GM12878 (cell line): ENCODE measurements at regions not wholly inside any gene's neighbourhood (a gene's known extent, or its start where the extent isn't known, plus 50 kb on each side); places are given as distances from the start of the nearest gene placed in this dataset.
"Not testable (repeated sequence)": the region's sequence is repeated elsewhere in the genome, so short reads cannot be mapped to it uniquely, and the experiment has no call there.

ENCODE experiments used
- ATAC-seq: fragments of 200-7000 bp; cut with Tn5 transposase; 3 replicates; pipeline ENCODE4 v1.9.1; 2020; ENCODE audit warnings: mild to moderate bottlenecking, moderate library complexity
- BruUV-seq: library from RNA; stranded (reverse); fragments of 400-500 nt; replicated peaks from 2 replicates; lab custom pipeline; 2021; lab: Mats Ljungman, UMichigan
- CTCF ChIA-PET: fragments of 300-600 bp; sonication (Branson Sonifier 250); formaldehyde crosslinking; extraction: SDS; loops from one replicate; lab custom pipeline; 2021; ENCODE audit warnings: inconsistent platforms; lab: Yijun Ruan, JAX
- POLR2A ChIA-PET: fragments of 350-600 bp; formaldehyde crosslinking; extraction: SDS; loops from one replicate; lab custom pipeline; 2021; ENCODE audit warnings: inconsistent platforms; lab: Charles Lee
- RAD21 ChIA-PET: fragments of 300-600 bp; sonication (Branson Sonifier 250); formaldehyde crosslinking; loops from one replicate; lab custom pipeline; 2023; ENCODE audit warnings: antibody characterized with exemption; ENCODE audit not compliant: unreplicated experiment; lab: Charles Lee
- SMC1A ChIA-PET: fragments of 300-600 bp; sonication (Branson Sonifier 250); formaldehyde crosslinking; loops from one replicate; lab custom pipeline; 2023; ENCODE audit not compliant: unreplicated experiment, uncharacterized antibody; lab: Charles Lee
- DNase-seq: peaks from one replicate; pipeline ENCODE4 v3.0.0-alpha.2; 2011; ENCODE audit warnings: low read depth, low spot score
- FAIRE-seq: peaks from 3 replicates; lab custom pipeline; 2011; peaks lifted over from hg19 to GRCh38; lab: Jason Lieb, UNC
- H2AFZ ChIP-seq: 2 replicates; pipeline ENCODE4 v1.6.0; 2011; ENCODE audit warnings: low read depth, low read length, control low read depth; ENCODE audit not compliant: control insufficient read depth
- H3K27ac ChIP-seq: 2 replicates; pipeline ENCODE4 v1.5.1; 2011; ENCODE audit warnings: control low read depth; ENCODE audit not compliant: control insufficient read depth, insufficient read depth
- H3K27me3 ChIP-seq, 2 experiments: replicated peaks in 1 of 2; 2 replicates each; pipeline versions ENCODE4 v1.6.0 to v1.6.1; 2011; ENCODE audit warnings: low read length in 1 of 2; ENCODE audit not compliant: control insufficient read depth in 2 of 2, insufficient read depth in 2 of 2
- H3K36me3 ChIP-seq, 2 experiments: 2 replicates each; pipeline ENCODE4 v1.5.1; 2011; ENCODE audit warnings: low read length in 1 of 2; ENCODE audit not compliant: control insufficient read depth in 2 of 2, insufficient read depth in 2 of 2
- H3K4me1 ChIP-seq: 2 replicates; pipeline ENCODE4 v1.6.1; 2011; ENCODE audit warnings: mild to moderate bottlenecking, low read length, moderate library complexity, mixed read lengths; ENCODE audit not compliant: control insufficient read depth, insufficient read depth
- H3K4me2 ChIP-seq: 2 replicates; pipeline ENCODE4 v1.6.0; 2011; ENCODE audit warnings: control low read depth; ENCODE audit not compliant: control insufficient read depth, insufficient read depth
- H3K4me3 ChIP-seq: fragments of 200-600 bp; sonication (generic); 2 replicates; pipeline ENCODE4 v1.5.1; 2016
- H3K79me2 ChIP-seq: 2 replicates; pipeline ENCODE4 v1.6.0; 2011; ENCODE audit warnings: low read length; ENCODE audit not compliant: control insufficient read depth, insufficient read depth
- H3K9ac ChIP-seq: 2 replicates; pipeline ENCODE4 v1.8.0; 2011; ENCODE audit warnings: low read length, control low read depth, mixed read lengths; ENCODE audit not compliant: control insufficient read depth, insufficient read depth
- H3K9me3 ChIP-seq: replicated peaks from 3 replicates; pipeline ENCODE4 v1.5.1; 2011; ENCODE audit warnings: mild to moderate bottlenecking, low read length; ENCODE audit not compliant: control insufficient read depth, insufficient read depth
- H4K20me1 ChIP-seq: 2 replicates; pipeline ENCODE4 v1.6.0; 2011; ENCODE audit not compliant: control insufficient read depth, insufficient read depth
- BHLHE40 ChIP-seq, 2 experiments: fragments of 450-650 bp in 1 of 2; IDR thresholded peaks; 2 replicates each; pipeline ENCODE4 v1.6.1; 2011 to 2017; ENCODE audit warnings: low read depth in 2 of 2, borderline replicate concordance in 1 of 2, improper control_type of control experiment in 1 of 2, low read length in 1 of 2, mild to moderate bottlenecking in 1 of 2
- WGBS: methylation state at CpG from one replicate; pipeline ENCODE4 v1.1.6; 2016; ENCODE audit warnings: low lambda C conversion rate; ENCODE audit not compliant: insufficient replicate concordance, insufficient coverage; ENCODE audit errors: missing lambda C conversion rate; 5-methylcytosine and 5-hydroxymethylcytosine counted together
- in situ Hi-C: fragments of 300-500 bp; cut with MboI; formaldehyde crosslinking; loops from 9 replicates; pipeline ENCODE4 v1.14.3; 2018; ENCODE audit warnings: mixed read lengths
- intact Hi-C: fragments of 100-400 bp; cut with micrococcal nuclease; formaldehyde crosslinking; loops from one replicate; pipeline ENCODE4 v1.14.2; 2022; ENCODE audit not compliant: unreplicated experiment

- H3K79me2 ChIP-seq, RAD21 ChIA-PET, H3K27ac ChIP-seq, H3K4me3 ChIP-seq, H3K9ac ChIP-seq, ATAC-seq, BruUV-seq, FAIRE-seq, in situ Hi-C loops, SMC1A ChIA-PET, H3K9me3 ChIP-seq, CTCF ChIA-PET, H4K20me1 ChIP-seq, H2AFZ ChIP-seq, H3K4me2 ChIP-seq, H3K27me3 ChIP-seq, H3K4me1 ChIP-seq, H3K36me3 ChIP-seq, DNase-seq, intact Hi-C loops, POLR2A ChIA-PET: not testable (repeated sequence)
- WGBS = 61% methylated on average over 21 of the region's 26 CpGs
These were observed 288.3 kb downstream of the SPRY1 start for GRCh38 chr4:123684937-123685336.

DNA sequence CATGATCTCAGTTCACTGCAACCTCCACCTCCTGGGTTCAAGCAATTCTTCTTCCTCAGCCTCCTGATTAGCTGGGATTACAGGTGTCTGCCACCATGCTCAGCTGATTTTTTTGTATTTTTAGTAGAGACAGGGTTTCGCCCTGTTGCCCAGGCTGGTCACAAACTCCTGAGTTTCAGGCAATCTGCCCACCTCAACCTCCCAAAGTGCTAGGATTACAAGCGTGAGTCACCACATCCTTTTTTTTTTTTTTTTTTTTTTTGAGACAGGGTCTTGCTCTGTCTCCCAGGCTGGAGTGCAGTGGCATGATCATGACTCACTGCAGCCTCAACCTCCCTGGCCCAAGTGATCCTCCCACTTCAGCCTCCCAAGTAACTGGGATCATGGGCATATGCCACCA is 298.9 kb downstream of the SPRY1 start:
- POLR2A ChIA-PET, H4K20me1 ChIP-seq, H3K4me3 ChIP-seq, intact Hi-C loops, ATAC-seq, RAD21 ChIA-PET, H3K9ac ChIP-seq, H3K36me3 ChIP-seq, DNase-seq, SMC1A ChIA-PET, H3K9me3 ChIP-seq, H2AFZ ChIP-seq, BruUV-seq, FAIRE-seq, in situ Hi-C loops, H3K79me2 ChIP-seq, H3K4me1 ChIP-seq, H3K4me2 ChIP-seq, H3K27me3 ChIP-seq, H3K27ac ChIP-seq, CTCF ChIA-PET: not testable (repeated sequence)
- 0% methylated on average over 1 of the region's 2 CpGs for WGBS

DNA sequence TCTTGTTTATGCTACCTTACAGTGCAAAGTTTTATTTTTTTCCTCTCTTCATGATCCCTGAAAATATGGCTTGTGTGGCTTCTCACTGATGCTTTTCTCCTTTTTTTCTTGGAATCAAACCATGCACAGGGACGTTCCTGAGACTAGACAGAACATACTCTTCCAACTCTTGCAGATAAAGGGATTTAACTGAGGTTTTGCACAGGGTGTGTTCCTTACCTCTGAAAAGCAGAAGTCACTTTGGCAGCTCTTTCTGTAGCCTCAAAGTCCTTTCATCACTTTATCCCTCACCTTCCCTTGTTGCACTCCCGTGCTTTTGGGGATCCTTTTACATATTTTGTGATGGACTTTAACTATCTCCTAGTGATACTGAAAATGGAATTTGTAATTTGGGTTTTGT is 300.1 kb downstream of the SPRY1 start:
- ChIA-PET CTCF (no interaction called here), RAD21 (no interaction called here), SMC1A (no interaction called here), POLR2A (no interaction called here)
- DNase-seq (no peak), FAIRE-seq (no peak), ATAC-seq (no peak)
- H3K9me3 ChIP-seq = no peaks in the 10 kb centered on the region
- in situ Hi-C loops = no loop called here
- H3K9ac ChIP-seq = no peak overlapping the region
- H3K4me1 ChIP-seq = no peaks in the 10 kb centered on the region
- no peak overlapping the region for H3K4me2 ChIP-seq
- 0% methylated on average over 2 of the region's 2 CpGs for WGBS
- BruUV-seq = no TSS peak
- H4K20me1 ChIP-seq = no peaks in the 10 kb centered on the region
- H3K79me2 ChIP-seq = no peaks in the 10 kb centered on the region
- no peaks in the 10 kb centered on the region for H3K27me3 ChIP-seq
- H3K36me3 ChIP-seq = no peaks in the 10 kb centered on the region
- H3K4me3 ChIP-seq = no peak overlapping the region
- H2AFZ ChIP-seq = no peak overlapping the region
- no peak for TF ChIP-seq BHLHE40 (IDR thresholded peaks at IDR 0.05; ENCODE audit: borderline replicate concordance in 1 of 2, low read depth in 2 of 2, low read length in 1 of 2)
- H3K27ac ChIP-seq = no peak overlapping the region
- intact Hi-C loops = no loop called here
